Bone marrow (tissue), 2 donors: ENCODE measurements at regions not wholly inside any gene's neighbourhood (a gene's known extent, or its start where the extent isn't known, plus 50 kb on each side); places are given as distances from the start of the nearest gene placed in this dataset.

Experiments used
- DNase-seq, 2 donors: peaks; one replicate each; lab custom pipeline; 2025; lab: John Stamatoyannopoulos, UW

GRCh38 chr3:156760333-156760732 lies 65.8 kb upstream of the LEKR1 start:
- DNase-seq = peak in 1 of 2 donors; percentile 20

DNA sequence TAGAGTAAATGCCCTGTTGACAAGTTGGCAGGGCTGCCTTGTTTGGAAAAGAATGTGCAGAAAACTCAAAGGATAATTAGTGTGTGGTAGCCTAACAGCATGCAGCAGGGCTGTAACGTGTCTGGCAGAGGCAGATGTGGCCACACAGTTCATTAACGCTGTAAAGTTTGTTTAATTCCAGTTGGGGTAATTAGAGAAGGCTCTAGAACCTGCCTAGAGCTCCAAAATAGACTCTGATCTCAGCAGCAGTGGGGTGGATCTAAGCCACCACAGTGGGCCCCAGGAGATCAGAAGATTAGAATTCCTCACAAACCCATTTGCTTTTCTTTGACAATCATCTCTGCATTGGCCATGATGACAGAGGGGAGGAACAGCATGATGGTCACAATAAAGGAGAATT lies 65.1 kb upstream of the LEKR1 start:
- DNase-seq = no peak

GRCh38 chr3:156761713-156762451 lies 64.3 kb upstream of the LEKR1 start:
- no peak for DNase-seq

- no peak for DNase-seq
Measured at GRCh38 chr3:156762631-156763185, 63.4 kb upstream of the LEKR1 start.

- DNase-seq = no peak
Measured at GRCh38 chr3:156763386-156763785, 62.8 kb upstream of the LEKR1 start.

DNA sequence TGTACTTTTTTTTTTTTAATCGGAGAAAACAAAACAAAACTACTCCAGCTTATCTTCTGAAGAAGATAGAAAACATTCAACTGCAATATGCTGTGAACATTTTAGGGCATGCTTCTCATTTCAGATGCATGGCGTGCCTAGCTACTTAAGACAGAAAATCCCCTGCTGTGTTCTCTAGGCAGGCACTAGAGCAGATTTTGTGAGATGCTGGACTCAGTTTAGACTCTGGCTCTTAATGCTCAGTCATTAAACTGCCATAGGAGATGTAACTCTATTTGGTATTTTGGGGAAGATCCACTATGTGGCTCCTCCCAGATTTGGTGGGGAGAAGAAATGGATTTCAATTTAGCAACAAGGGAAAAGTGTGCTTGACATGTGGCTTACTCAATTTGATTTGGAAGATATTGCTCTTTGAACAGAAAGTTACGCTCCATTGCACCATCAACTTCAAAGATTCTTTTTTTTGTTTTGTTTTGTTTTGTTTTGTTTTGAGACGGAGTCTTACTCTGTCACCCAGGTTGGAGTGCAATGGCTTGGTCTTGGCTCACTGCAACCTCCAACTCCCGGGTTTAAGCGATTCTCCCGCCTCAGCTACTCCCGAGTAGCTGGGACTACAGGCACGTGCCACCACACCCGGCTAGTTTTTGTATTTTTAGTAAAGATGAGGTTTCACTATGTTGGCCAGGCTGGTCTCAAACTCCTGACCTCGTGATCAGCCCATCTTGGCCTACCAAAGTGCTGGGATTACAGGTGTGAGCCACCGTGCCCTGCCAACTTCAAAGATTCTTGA lies 62.0 kb upstream of the LEKR1 start:
- no peak for DNase-seq

- DNase-seq = no peak
Measured at GRCh38 chr3:156764751-156765150, 61.4 kb upstream of the LEKR1 start.

- DNase-seq = no peak
Measured at GRCh38 chr3:156768390-156768789, 57.8 kb upstream of the LEKR1 start.

DNA sequence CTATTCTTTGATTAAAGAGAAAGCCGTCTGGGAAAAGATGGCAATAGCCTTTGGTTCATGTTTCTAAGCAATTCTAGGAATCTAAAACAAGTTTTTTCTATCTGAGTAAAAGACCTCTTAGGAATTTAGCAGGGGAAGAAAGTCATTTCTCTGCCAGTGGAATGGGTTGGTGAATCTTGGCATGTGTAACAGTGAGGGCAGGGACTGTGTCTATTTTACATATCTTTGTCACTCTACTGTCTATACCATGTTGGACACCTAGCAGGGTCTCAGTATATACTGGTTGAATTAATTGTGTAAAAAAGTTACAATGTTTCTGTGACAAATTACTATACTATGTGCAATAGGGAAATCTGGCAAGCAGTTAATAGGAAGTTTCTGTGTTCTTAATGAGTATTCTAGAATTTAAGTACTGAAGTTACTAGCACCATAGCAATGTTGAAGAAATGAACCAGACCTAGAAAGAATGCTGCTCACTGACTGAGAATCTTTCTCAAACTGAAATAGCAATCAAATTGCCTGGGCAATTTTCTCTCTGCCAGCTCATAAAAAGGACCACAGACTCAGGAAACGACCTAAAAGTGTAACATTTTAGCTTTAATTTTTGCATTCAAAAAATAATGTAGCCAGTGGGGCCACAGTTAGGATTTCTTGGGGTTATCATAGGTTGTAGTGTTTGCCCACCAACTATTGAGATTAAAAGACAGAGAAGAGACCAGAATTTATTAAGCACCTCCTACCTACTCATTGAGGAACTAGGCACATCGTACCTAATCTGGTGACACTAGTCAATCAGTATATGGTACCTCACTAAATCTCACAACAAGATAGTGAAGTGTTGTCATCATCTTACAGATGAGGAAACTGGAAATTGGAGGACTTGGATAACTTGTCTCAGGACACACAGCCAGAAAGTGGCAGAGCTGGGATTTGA lies 56.2 kb upstream of the LEKR1 start:
- DNase-seq = no peak

- DNase-seq = no peak
Measured at GRCh38 chr3:156770699-156771414, 55.3 kb upstream of the LEKR1 start.

- DNase-seq = no peak
Measured at GRCh38 chr3:156772588-156773206, 53.5 kb upstream of the LEKR1 start.

DNA sequence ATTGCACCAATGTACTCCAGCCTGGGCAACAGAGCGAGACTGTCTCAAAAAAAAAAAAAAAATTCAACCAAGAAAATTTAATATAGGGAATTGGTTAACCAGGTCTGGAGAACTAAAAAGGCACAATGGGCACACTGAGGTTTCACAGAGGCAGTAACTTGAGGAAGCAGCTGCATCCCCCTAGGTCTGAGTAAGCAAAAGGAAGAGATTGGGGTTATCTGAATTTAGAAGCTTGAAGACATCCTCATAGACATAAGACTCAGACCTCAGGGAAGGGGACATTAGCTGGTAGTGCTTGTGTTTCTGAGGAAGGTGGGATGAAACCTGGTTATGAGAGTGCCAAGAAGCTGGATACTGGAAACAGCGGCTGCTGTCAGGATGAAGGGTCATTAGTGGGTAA lies 50.1 kb upstream of the LEKR1 start:
- DNase-seq = peak in 1 of 2 donors; percentile 98
